Nephron (organoid): ENCODE measurements at regions not wholly inside any gene's neighbourhood (a gene's known extent, or its start where the extent isn't known, plus 50 kb on each side); places are given as distances from the start of the nearest gene placed in this dataset.

Experiments
- H3K27ac Mint-ChIP-seq, 3 experiments: 2 replicates each; pipeline ENCODE4 v1.8.0; 2020; ENCODE audit warnings: mixed read lengths in 3 of 3, mild to moderate bottlenecking in 2 of 3, moderate library complexity in 1 of 3
- H3K27me3 Mint-ChIP-seq: 2 replicates; pipeline ENCODE4 v1.8.0; 2021; ENCODE audit warnings: low read depth, mild to moderate bottlenecking, moderate library complexity, mixed read lengths
- H3K36me3 Mint-ChIP-seq: 2 replicates; pipeline ENCODE4 v1.8.0; 2020; ENCODE audit warnings: low read depth, mixed read lengths
- H3K4me1 Mint-ChIP-seq: 2 replicates; pipeline ENCODE4 v1.8.0; 2020; ENCODE audit warnings: mixed read lengths
- H3K4me3 Mint-ChIP-seq, 3 experiments: 2 replicates each; pipeline ENCODE4 v1.8.0; 2020; ENCODE audit warnings: mild to moderate bottlenecking in 3 of 3, mixed read lengths in 3 of 3, moderate library complexity in 2 of 3
- H3K9me3 Mint-ChIP-seq: 2 replicates; pipeline ENCODE4 v1.8.0; 2020; ENCODE audit warnings: mixed read lengths
- CTCF ChIP-seq, 3 experiments: fragments of 200-600 bp; sonication (generic); IDR thresholded peaks; one replicate each; pipeline ENCODE4 v1.5.0; 2021; ENCODE audit warnings: antibody characterized with exemption in 3 of 3; ENCODE audit not compliant: unreplicated experiment in 3 of 3

GRCh38 chrX:42085836-42086235 is 162.5 kb upstream of the CASK start:
- TF ChIP-seq CTCF (IDR thresholded peaks at IDR 0.05; ENCODE audit: unreplicated experiment in 3 of 3), result no peak
- Mint-ChIP-seq H3K4me1 (peaks cover 3% of the 10 kb centered on the region), H3K36me3 (no peaks in the 10 kb centered on the region), H3K4me3 (no peak overlapping the region), H3K27ac (no peak overlapping the region), H3K9me3 (no peaks in the 10 kb centered on the region), H3K27me3 (no peaks in the 10 kb centered on the region)

GRCh38 chrX:42079968-42080367 is 156.6 kb upstream of the CASK start:
- Mint-ChIP-seq H3K27me3 (no peaks in the 10 kb centered on the region), H3K4me1 (peaks cover 3% of the 10 kb centered on the region), H3K9me3 (peaks cover 9% of the 10 kb centered on the region), H3K4me3 (no peak overlapping the region), H3K27ac (no peak overlapping the region), H3K36me3 (no peaks in the 10 kb centered on the region)
- TF ChIP-seq CTCF (IDR thresholded peaks at IDR 0.05; ENCODE audit: unreplicated experiment in 3 of 3), result no peak

- Mint-ChIP-seq H3K27me3 (no peaks in the 10 kb centered on the region), H3K27ac (no peak overlapping the region), H3K36me3 (no peaks in the 10 kb centered on the region), H3K4me1 (no peaks in the 10 kb centered on the region), H3K4me3 (no peak overlapping the region), H3K9me3 (peaks cover 13% of the 10 kb centered on the region)
- no peak for TF ChIP-seq CTCF (IDR thresholded peaks at IDR 0.05; ENCODE audit: unreplicated experiment in 3 of 3)
Measured at GRCh38 chrX:42077675-42078074, 154.3 kb upstream of the CASK start.

- H3K4me1 Mint-ChIP-seq, result no peaks in the 10 kb centered on the region
- H3K9me3 Mint-ChIP-seq, result peaks cover 12% of the 10 kb centered on the region
- no peak overlapping the region for H3K4me3 Mint-ChIP-seq
- no peak for TF ChIP-seq CTCF (IDR thresholded peaks at IDR 0.05; ENCODE audit: unreplicated experiment in 3 of 3)
- no peaks in the 10 kb centered on the region for H3K27me3 Mint-ChIP-seq
- H3K36me3 Mint-ChIP-seq, result no peaks in the 10 kb centered on the region
- H3K27ac Mint-ChIP-seq, result no peak overlapping the region
Measured at GRCh38 chrX:42075032-42075431, 151.7 kb upstream of the CASK start.

GRCh38 chrX:42073448-42073847 is 150.1 kb upstream of the CASK start:
- Mint-ChIP-seq H3K9me3 (peaks cover 9% of the 10 kb centered on the region), H3K4me1 (no peaks in the 10 kb centered on the region), H3K4me3 (no peak overlapping the region), H3K27me3 (no peaks in the 10 kb centered on the region), H3K36me3 (no peaks in the 10 kb centered on the region), H3K27ac (no peak overlapping the region)
- no peak for TF ChIP-seq CTCF (IDR thresholded peaks at IDR 0.05; ENCODE audit: unreplicated experiment in 3 of 3)

- Mint-ChIP-seq H3K9me3 (peaks cover 7% of the 10 kb centered on the region), H3K36me3 (no peaks in the 10 kb centered on the region), H3K27ac (no peak overlapping the region), H3K4me3 (no peak overlapping the region), H3K27me3 (no peaks in the 10 kb centered on the region), H3K4me1 (no peaks in the 10 kb centered on the region)
- TF ChIP-seq CTCF (IDR thresholded peaks at IDR 0.05; ENCODE audit: unreplicated experiment in 3 of 3), result no peak
Measured at GRCh38 chrX:42070866-42071265, 147.5 kb upstream of the CASK start.
